Osteocyte (in vitro differentiated cells): ENCODE measurements at regions not wholly inside any gene's neighbourhood (a gene's known extent, or its start where the extent isn't known, plus 50 kb on each side); places are given as distances from the start of the nearest gene placed in this dataset.

Experiments
- DNase-seq: peaks from one replicate; pipeline ENCODE4 v3.0.0; 2021; ENCODE audit warnings: mixed read lengths; ENCODE audit not compliant: unreplicated experiment; ENCODE audit errors: extremely low spot score
- H3K27ac Mint-ChIP-seq: one replicate; pipeline ENCODE4 v1.8.0; 2021; ENCODE audit warnings: mild to moderate bottlenecking, mixed read lengths; ENCODE audit not compliant: unreplicated experiment
- H3K27me3 Mint-ChIP-seq: one replicate; pipeline ENCODE4 v1.8.0; 2021; ENCODE audit warnings: mixed read lengths; ENCODE audit not compliant: unreplicated experiment
- H3K36me3 Mint-ChIP-seq: one replicate; pipeline ENCODE4 v1.8.0; 2021; ENCODE audit warnings: mixed read lengths; ENCODE audit not compliant: unreplicated experiment
- H3K4me1 Mint-ChIP-seq: one replicate; pipeline ENCODE4 v1.8.0; 2021; ENCODE audit warnings: mixed read lengths; ENCODE audit not compliant: unreplicated experiment
- H3K4me3 Mint-ChIP-seq: one replicate; pipeline ENCODE4 v1.8.0; 2021; ENCODE audit warnings: mild to moderate bottlenecking, moderate library complexity, mixed read lengths; ENCODE audit not compliant: unreplicated experiment
- H3K9me3 Mint-ChIP-seq: one replicate; pipeline ENCODE4 v1.8.0; 2021; ENCODE audit warnings: mixed read lengths; ENCODE audit not compliant: unreplicated experiment
- CTCF ChIP-seq: fragments of 200-600 bp; sonication (generic); IDR thresholded peaks from 2 replicates; pipeline ENCODE4 v1.5.0; 2021; ENCODE audit warnings: antibody characterized with exemption, mild to moderate bottlenecking, moderate library complexity

- no peak for DNase-seq
- H3K9me3 Mint-ChIP-seq, result no peaks in the 10 kb centered on the region
- H3K27me3 Mint-ChIP-seq, result peaks cover 11% of the 10 kb centered on the region
- H3K27ac Mint-ChIP-seq, result no peak overlapping the region
- no peaks in the 10 kb centered on the region for H3K36me3 Mint-ChIP-seq
- no peak for TF ChIP-seq CTCF
- H3K4me3 Mint-ChIP-seq, result no peak overlapping the region
- H3K4me1 Mint-ChIP-seq, result peaks cover 2% of the 10 kb centered on the region
These were observed 76.8 kb upstream of the DUSP22 start for GRCh38 chr6:215335-216034.

GRCh38 chr6:217048-217659 lies 75.1 kb upstream of the DUSP22 start:
- Mint-ChIP-seq H3K4me3 (no peak overlapping the region), H3K4me1 (peaks cover 15% of the 10 kb centered on the region), H3K9me3 (no peaks in the 10 kb centered on the region), H3K27ac (no peak overlapping the region), H3K27me3 (peaks cover 3% of the 10 kb centered on the region), H3K36me3 (no peaks in the 10 kb centered on the region)
- DNase-seq, result no peak
- peak; percentile 46 for TF ChIP-seq CTCF

GRCh38 chr6:218153-219018 lies 73.9 kb upstream of the DUSP22 start:
- Mint-ChIP-seq H3K4me1 (peaks cover 15% of the 10 kb centered on the region), H3K27ac (no peak overlapping the region), H3K9me3 (no peaks in the 10 kb centered on the region), H3K4me3 (no peak overlapping the region), H3K27me3 (no peaks in the 10 kb centered on the region), H3K36me3 (no peaks in the 10 kb centered on the region)
- no peak for DNase-seq
- no peak for TF ChIP-seq CTCF

- no peaks in the 10 kb centered on the region for H3K9me3 Mint-ChIP-seq
- TF ChIP-seq CTCF, result no peak
- no peaks in the 10 kb centered on the region for H3K36me3 Mint-ChIP-seq
- no peaks in the 10 kb centered on the region for H3K27me3 Mint-ChIP-seq
- H3K4me3 Mint-ChIP-seq, result no peak overlapping the region
- DNase-seq, result no peak
- H3K27ac Mint-ChIP-seq, result no peak overlapping the region
- H3K4me1 Mint-ChIP-seq, result peaks cover 15% of the 10 kb centered on the region
These were observed 73.2 kb upstream of the DUSP22 start for GRCh38 chr6:219019-219570.
